ENCODE measurements at regions not wholly inside any gene's neighbourhood (a gene's known extent, or its start where the extent isn't known, plus 50 kb on each side); places are given as distances from the start of the nearest gene placed in this dataset.

GRCh38 chr12:41892302-41892701, 252.4 kb downstream of the GXYLT1 start:
- TF ChIP-seq, protein P1, sequence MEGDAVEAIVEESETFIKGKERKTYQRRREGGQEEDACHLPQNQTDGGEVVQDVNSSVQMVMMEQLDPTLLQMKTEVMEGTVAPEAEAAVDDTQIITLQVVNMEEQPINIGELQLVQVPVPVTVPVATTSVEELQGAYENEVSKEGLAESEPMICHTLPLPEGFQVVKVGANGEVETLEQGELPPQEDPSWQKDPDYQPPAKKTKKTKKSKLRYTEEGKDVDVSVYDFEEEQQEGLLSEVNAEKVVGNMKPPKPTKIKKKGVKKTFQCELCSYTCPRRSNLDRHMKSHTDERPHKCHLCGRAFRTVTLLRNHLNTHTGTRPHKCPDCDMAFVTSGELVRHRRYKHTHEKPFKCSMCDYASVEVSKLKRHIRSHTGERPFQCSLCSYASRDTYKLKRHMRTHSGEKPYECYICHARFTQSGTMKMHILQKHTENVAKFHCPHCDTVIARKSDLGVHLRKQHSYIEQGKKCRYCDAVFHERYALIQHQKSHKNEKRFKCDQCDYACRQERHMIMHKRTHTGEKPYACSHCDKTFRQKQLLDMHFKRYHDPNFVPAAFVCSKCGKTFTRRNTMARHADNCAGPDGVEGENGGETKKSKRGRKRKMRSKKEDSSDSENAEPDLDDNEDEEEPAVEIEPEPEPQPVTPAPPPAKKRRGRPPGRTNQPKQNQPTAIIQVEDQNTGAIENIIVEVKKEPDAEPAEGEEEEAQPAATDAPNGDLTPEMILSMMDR (conservative IDR thresholded peaks at IDR 0.05; ENCODE audit: low read depth, low read length), result no peak
- TF ChIP-seq FOS (IDR thresholded peaks at IDR 0.05; ENCODE audit: low read depth, low read length), result no peak
- no peak for TF ChIP-seq RCOR1 (IDR thresholded peaks at IDR 0.05; ENCODE audit: insufficient replicate concordance, low read length)
- no peak for TF ChIP-seq RAD21 (IDR thresholded peaks at IDR 0.05; ENCODE audit: low read length)
- no peak for TF ChIP-seq POLR2A (IDR thresholded peaks at IDR 0.05; ENCODE audit: low read depth, low read length)
- TF ChIP-seq, protein P2, sequence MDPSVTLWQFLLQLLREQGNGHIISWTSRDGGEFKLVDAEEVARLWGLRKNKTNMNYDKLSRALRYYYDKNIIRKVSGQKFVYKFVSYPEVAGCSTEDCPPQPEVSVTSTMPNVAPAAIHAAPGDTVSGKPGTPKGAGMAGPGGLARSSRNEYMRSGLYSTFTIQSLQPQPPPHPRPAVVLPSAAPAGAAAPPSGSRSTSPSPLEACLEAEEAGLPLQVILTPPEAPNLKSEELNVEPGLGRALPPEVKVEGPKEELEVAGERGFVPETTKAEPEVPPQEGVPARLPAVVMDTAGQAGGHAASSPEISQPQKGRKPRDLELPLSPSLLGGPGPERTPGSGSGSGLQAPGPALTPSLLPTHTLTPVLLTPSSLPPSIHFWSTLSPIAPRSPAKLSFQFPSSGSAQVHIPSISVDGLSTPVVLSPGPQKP (IDR thresholded peaks at IDR 0.05; ENCODE audit: borderline replicate concordance, low read depth, low read length), result no peak
- TF ChIP-seq SMC3 (IDR thresholded peaks at IDR 0.05; ENCODE audit: low read depth, low read length), result no peak
- TF ChIP-seq MXI1 (IDR thresholded peaks at IDR 0.05; ENCODE audit: borderline replicate concordance, low read depth, low read length), result no peak
- TF ChIP-seq BHLHE40 (IDR thresholded peaks at IDR 0.05; ENCODE audit: low read depth, low read length), result no peak
- TF ChIP-seq CEBPB (IDR thresholded peaks at IDR 0.05; ENCODE audit: low read depth, low read length), result no peak
- no peak for TF ChIP-seq MAFK (IDR thresholded peaks at IDR 0.05; ENCODE audit: low read depth, low read length)
- TF ChIP-seq, protein P3, sequence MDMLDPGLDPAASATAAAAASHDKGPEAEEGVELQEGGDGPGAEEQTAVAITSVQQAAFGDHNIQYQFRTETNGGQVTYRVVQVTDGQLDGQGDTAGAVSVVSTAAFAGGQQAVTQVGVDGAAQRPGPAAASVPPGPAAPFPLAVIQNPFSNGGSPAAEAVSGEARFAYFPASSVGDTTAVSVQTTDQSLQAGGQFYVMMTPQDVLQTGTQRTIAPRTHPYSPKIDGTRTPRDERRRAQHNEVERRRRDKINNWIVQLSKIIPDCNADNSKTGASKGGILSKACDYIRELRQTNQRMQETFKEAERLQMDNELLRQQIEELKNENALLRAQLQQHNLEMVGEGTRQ (IDR thresholded peaks at IDR 0.05; ENCODE audit: low read depth, low read length), result no peak
- TF ChIP-seq CHD1 (IDR thresholded peaks at IDR 0.05; ENCODE audit: low read depth, low read length), result no peak

All from IMR-90 (cell line).